Natural killer cell (primary cell): ENCODE measurements at regions not wholly inside any gene's neighbourhood (a gene's known extent, or its start where the extent isn't known, plus 50 kb on each side); places are given as distances from the start of the nearest gene placed in this dataset.
A peak's percentile ranks its signal among the peaks of the same experiment; 100 is the strongest.

Source experiments
- ATAC-seq, 3 donors: fragments of 150-1000 bp in 2 of 3; fragments of 200-7000 bp in 1 of 3; cut with Tn5 transposase; 1 replicate in 1 of 3; 2 replicates in 2 of 3; pipeline ENCODE4 v1.10.0; 2021; ENCODE audit warnings: mild to moderate bottlenecking in 2 of 3, moderate library complexity in 2 of 3
- DNase-seq, 2 donors: peaks; one replicate each; pipeline versions ENCODE4 v3.0.0 to v3.0.0-alpha.2; 2013 to 2021; ENCODE audit warnings: mixed read lengths in 1 of 2
- H3K27ac ChIP-seq: one replicate; pipeline ENCODE4 v1.5.1; 2013; ENCODE audit warnings: mild to moderate bottlenecking, low read length
- H3K27me3 ChIP-seq: one replicate; pipeline ENCODE4 v1.6.1; 2013; ENCODE audit warnings: low read length; ENCODE audit not compliant: control insufficient read depth, insufficient read depth
- H3K36me3 ChIP-seq: one replicate; pipeline ENCODE4 v1.6.1; 2013; ENCODE audit warnings: low read length; ENCODE audit not compliant: control insufficient read depth, insufficient read depth
- H3K4me1 ChIP-seq: one replicate; pipeline ENCODE4 v1.6.1; 2013; ENCODE audit warnings: low read length; ENCODE audit not compliant: control insufficient read depth, insufficient read depth
- H3K4me3 ChIP-seq: one replicate; pipeline ENCODE4 v1.5.1; 2013; ENCODE audit warnings: low read length
- H3K9me3 ChIP-seq: one replicate; pipeline ENCODE4 v1.6.1; 2013; ENCODE audit warnings: low read length; ENCODE audit not compliant: control insufficient read depth, insufficient read depth
- H3K27ac Mint-ChIP-seq, 2 donors: one replicate each; pipeline ENCODE4 v1.8.0; 2022; ENCODE audit warnings: mild to moderate bottlenecking in 2 of 2, mixed read lengths in 2 of 2, moderate library complexity in 1 of 2
- H3K27me3 Mint-ChIP-seq, 2 donors: one replicate each; pipeline ENCODE4 v1.8.0; 2022; ENCODE audit warnings: low read depth in 2 of 2, mixed read lengths in 2 of 2
- H3K36me3 Mint-ChIP-seq: one replicate; pipeline ENCODE4 v1.8.0; 2022; ENCODE audit warnings: mixed read lengths
- H3K4me1 Mint-ChIP-seq, 2 donors: one replicate each; pipeline ENCODE4 v1.8.0; 2022; ENCODE audit warnings: mixed read lengths in 2 of 2
- H3K4me3 Mint-ChIP-seq: one replicate; pipeline ENCODE4 v1.8.0; 2022; ENCODE audit warnings: mild to moderate bottlenecking, moderate library complexity, mixed read lengths
- H3K9me3 Mint-ChIP-seq, 2 donors: one replicate each; pipeline ENCODE4 v1.8.0; 2022; ENCODE audit warnings: mixed read lengths in 2 of 2
- CTCF ChIP-seq: fragments of 200-600 bp; IDR thresholded peaks from one replicate; pipeline ENCODE4 v1.8.0; 2022; ENCODE audit warnings: antibody characterized with exemption
- WGBS: methylation state at CpG from one replicate; pipeline ENCODE4 v1.1.7; 2013; ENCODE audit warnings: missing lambda C conversion rate; ENCODE audit not compliant: insufficient coverage; 5-methylcytosine and 5-hydroxymethylcytosine counted together
- intact Hi-C: fragments of 100-400 bp; cut with micrococcal nuclease; formaldehyde crosslinking; loops from one replicate; pipeline ENCODE4 v1.14.2; 2022

- WGBS: 85% methylated on average over 4 of the region's 4 CpGs
- no peak overlapping the region for H3K4me3 Mint-ChIP-seq
- no peaks in the 10 kb centered on the region for H3K9me3 ChIP-seq
- TF ChIP-seq CTCF: no peak
- H3K4me3 ChIP-seq: no peak overlapping the region
- peaks cover 24 to 25% of the 10 kb centered on the region in 2 donors for H3K4me1 Mint-ChIP-seq
- H3K36me3 Mint-ChIP-seq: no peaks in the 10 kb centered on the region
- DNase-seq (no peak), ATAC-seq (no peak)
- H3K27ac Mint-ChIP-seq: no peak overlapping the region
- H3K27ac ChIP-seq: no peak overlapping the region
- H3K9me3 Mint-ChIP-seq: no peaks in the 10 kb centered on the region
- H3K4me1 ChIP-seq: peaks cover 18% of the 10 kb centered on the region
- intact Hi-C loops: loop anchor here (5.0 kb wide), 1 partner anchor 57 kb away; no protein-coding TSS in a partner anchor
- no peaks in the 10 kb centered on the region for H3K36me3 ChIP-seq
- H3K27me3 Mint-ChIP-seq: peaks cover 0 to 5% of the 10 kb centered on the region in 2 donors
- H3K27me3 ChIP-seq: no peaks in the 10 kb centered on the region
Measured at GRCh38 chr10:33799281-33799943, 464.9 kb upstream of the NRP1 start.

- no peak overlapping the region for H3K27ac Mint-ChIP-seq
Measured at GRCh38 chr10:33798754-33799153, 464.3 kb upstream of the NRP1 start.

DNA sequence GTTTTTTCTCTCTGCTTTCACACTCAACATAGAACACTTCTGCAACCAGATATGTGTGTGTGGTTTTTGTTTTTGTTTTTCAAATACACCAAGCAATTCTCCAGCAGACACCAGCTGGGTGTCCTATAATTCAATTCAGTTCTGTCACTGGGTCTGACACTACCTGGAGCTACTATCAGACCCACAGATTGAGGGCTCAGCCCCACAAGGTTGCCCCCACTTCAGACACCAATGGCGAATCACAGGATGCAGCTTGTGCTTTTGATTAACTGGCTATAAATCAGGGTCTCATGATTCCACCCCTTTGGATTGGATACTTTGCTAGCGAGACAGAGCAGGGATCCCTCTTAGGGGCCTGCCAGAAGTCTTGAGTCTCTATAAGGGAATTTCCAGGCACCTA is 462.2 kb upstream of the NRP1 start:
- no peaks in the 10 kb centered on the region for H3K36me3 ChIP-seq
- Mint-ChIP-seq H3K4me1 (peaks cover 30 to 32% of the 10 kb centered on the region in 2 donors), H3K9me3 (peaks cover 0 to 2% of the 10 kb centered on the region in 2 donors), H3K4me3 (peak overlapping the region; percentile 58), H3K36me3 (no peaks in the 10 kb centered on the region), H3K27ac (peak overlapping the region in 1 of 2 donors; percentile 16), H3K27me3 (peaks cover 0 to 5% of the 10 kb centered on the region in 2 donors)
- TF ChIP-seq CTCF: no peak
- no peaks in the 10 kb centered on the region for H3K27me3 ChIP-seq
- no peaks in the 10 kb centered on the region for H3K9me3 ChIP-seq
- peaks cover 22% of the 10 kb centered on the region for H3K4me1 ChIP-seq
- ATAC-seq: peak; percentile 18 to 36 (median 25)
- WGBS: 85% methylated on average over 2 of the region's 2 CpGs
- no peak for DNase-seq
- intact Hi-C loops: loop anchor here (5.0 kb wide), 1 partner anchor 54 kb away; no protein-coding TSS in a partner anchor
- H3K4me3 ChIP-seq: no peak overlapping the region
- no peak overlapping the region for H3K27ac ChIP-seq

More at GRCh38 chr10:33798754-33799153, 464.3 kb upstream of the NRP1 start:
- Histone ChIP-seq H3K4me3 (no peak overlapping the region), H3K27me3 (no peaks in the 10 kb centered on the region), H3K9me3 (no peaks in the 10 kb centered on the region), H3K36me3 (no peaks in the 10 kb centered on the region), H3K27ac (no peak overlapping the region), H3K4me1 (peaks cover 22% of the 10 kb centered on the region)
- ATAC-seq (no peak), DNase-seq (no peak)
- 56% methylated on average over 1 of the region's 1 CpG for WGBS
- Mint-ChIP-seq H3K4me3 (no peak overlapping the region), H3K27me3 (peaks cover 0 to 5% of the 10 kb centered on the region in 2 donors), H3K4me1 (peaks cover 30 to 32% of the 10 kb centered on the region in 2 donors), H3K9me3 (peaks cover 0 to 2% of the 10 kb centered on the region in 2 donors), H3K36me3 (no peaks in the 10 kb centered on the region)
- intact Hi-C loops: loop anchor here (5.0 kb wide), 1 partner anchor 56 kb away; no protein-coding TSS in a partner anchor
- TF ChIP-seq CTCF: no peak
